ENCODE measurements at regions not wholly inside any gene's neighbourhood (a gene's known extent, or its start where the extent isn't known, plus 50 kb on each side); places are given as distances from the start of the nearest gene placed in this dataset.

DNA sequence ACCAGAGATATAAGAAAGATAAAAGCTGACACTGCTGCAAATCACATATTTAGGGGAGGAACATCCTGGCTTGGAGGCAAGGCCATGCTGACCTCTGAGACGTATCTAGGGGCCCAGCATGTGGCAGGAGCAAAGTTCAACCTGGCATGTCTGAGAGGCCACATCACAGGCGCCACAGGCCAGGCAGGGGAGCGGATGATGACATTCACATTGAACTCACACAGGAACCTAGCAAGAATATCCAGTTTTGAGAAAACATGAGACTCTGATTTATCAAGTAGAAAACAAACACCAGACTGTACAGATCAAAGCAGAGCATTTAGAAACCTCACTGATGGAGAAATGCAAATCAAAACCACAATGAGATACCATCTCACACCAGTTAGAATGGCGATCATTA, 64.2 kb upstream of the STK32A start:
- intact Hi-C loops (cut with DNase I; ENCODE audit: low total_unique reads): no loop called here
- H3K27ac ChIP-seq: no peak overlapping the region
- TF ChIP-seq POLR2AphosphoS5 (IDR thresholded peaks at IDR 0.05) (no peak), CTCF (IDR thresholded peaks at IDR 0.05) (no peak), POLR2A (IDR thresholded peaks at IDR 0.05) (no peak), EP300 (IDR thresholded peaks at IDR 0.05; ENCODE audit: low read depth) (no peak)
- WGBS, 2 donors (ENCODE audit: low coverage in 1 of 2): 65% methylated on average over 4 of the region's 4 CpGs; no CpG with 5 or more reads in 1 of the 2 donors
- H3K4me3 ChIP-seq: no peak overlapping the region
- DNase-seq: no peak
- no peaks in the 10 kb centered on the region for H3K36me3 ChIP-seq
- H3K9me3 ChIP-seq: no peaks in the 10 kb centered on the region
- in situ Hi-C loops (cut with MboI; ENCODE audit: low pct_ligation_motif_present in 1 of 4, low pct_unique_long_range_greater_than_20kb in 1 of 4, low sequenced_read_pairs in 3 of 4): no loop called here
- H3K27me3 ChIP-seq: no peaks in the 10 kb centered on the region
- peaks cover 0 to 8% (median 0%) of the 10 kb centered on the region in 4 donors for H3K4me1 ChIP-seq

DNA sequence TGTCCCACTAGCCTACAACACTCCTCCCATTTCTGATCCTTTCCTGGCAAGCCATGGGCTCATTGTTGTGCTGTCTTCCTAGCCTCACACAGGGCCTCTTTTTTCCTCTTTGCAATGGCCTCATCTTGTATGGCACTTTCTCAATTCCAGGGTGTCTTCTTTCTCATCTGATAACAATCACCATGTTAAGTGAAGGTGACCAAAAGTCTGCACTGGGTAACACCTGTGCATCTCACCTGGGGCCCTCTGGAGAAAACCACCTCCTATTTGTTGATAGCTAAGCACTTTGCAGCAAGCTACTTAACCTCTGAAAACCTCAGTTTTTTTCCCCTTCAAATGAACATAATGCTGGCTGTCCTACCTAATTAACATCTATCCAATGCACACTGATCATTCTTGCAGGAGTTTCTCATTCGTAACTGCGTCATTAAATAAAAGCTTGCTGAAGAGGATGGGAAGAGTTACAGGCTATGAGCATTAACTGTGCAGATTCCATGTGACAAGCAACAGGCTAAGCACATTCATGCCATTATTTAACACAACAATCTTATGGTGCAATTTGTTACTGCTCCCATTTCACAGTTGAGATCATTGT, 60.1 kb upstream of the STK32A start:
- in situ Hi-C loops (cut with MboI; ENCODE audit: low pct_ligation_motif_present in 1 of 4, low pct_unique_long_range_greater_than_20kb in 1 of 4, low sequenced_read_pairs in 3 of 4) (loop anchor here (25.0 kb wide), 1 partner anchor 637 kb away; no protein-coding TSS in a partner anchor), intact Hi-C loops (cut with DNase I; ENCODE audit: low total_unique reads) (no loop called here)
- Histone ChIP-seq H3K4me1 (no peaks in the 10 kb centered on the region), H3K36me3 (no peaks in the 10 kb centered on the region), H3K27ac (no peak overlapping the region), H3K4me3 (no peak overlapping the region), H3K27me3 (no peaks in the 10 kb centered on the region), H3K9me3 (no peaks in the 10 kb centered on the region)
- DNase-seq: no peak
- 62 to 73% methylated on average over 2 of the region's 2 CpGs for WGBS, 2 donors (ENCODE audit: low coverage in 1 of 2)
- TF ChIP-seq POLR2A (IDR thresholded peaks at IDR 0.05) (no peak), EP300 (IDR thresholded peaks at IDR 0.05; ENCODE audit: low read depth) (no peak), CTCF (IDR thresholded peaks at IDR 0.05) (no peak), POLR2AphosphoS5 (IDR thresholded peaks at IDR 0.05) (no peak)

DNA sequence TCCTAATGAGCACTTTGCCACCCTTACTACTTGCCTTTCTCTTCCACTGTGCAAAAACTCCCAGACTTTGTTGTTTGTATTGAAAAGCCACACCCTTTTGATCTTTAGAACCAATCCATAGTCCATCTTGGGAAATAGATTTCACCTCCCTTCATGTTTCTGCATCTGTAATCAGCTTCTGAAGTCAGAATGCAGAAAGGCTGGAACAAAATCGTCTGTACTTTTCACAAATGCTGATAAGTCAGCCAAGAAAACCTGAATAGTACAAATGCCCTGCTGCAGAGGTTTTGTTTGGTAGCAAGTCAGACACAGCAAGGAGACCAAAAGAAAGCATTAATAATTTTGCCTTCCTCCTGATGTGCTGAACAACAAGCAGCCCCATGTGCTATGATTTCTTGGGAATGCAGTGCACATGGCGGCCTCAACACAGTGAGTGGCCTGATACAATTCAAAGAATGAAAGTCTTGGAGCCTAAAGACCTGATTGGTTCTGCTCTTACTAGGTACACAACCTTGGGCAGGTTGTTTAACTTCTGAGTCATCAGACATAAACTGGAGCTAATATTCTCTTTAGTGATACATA, 59.2 kb upstream of the STK32A start:
- in situ Hi-C loops (cut with MboI; ENCODE audit: low pct_ligation_motif_present in 1 of 4, low pct_unique_long_range_greater_than_20kb in 1 of 4, low sequenced_read_pairs in 3 of 4) (loop anchor here (25.0 kb wide), 1 partner anchor 638 kb away; no protein-coding TSS in a partner anchor), intact Hi-C loops (cut with DNase I; ENCODE audit: low total_unique reads) (no loop called here)
- Histone ChIP-seq H3K36me3 (no peaks in the 10 kb centered on the region), H3K9me3 (no peaks in the 10 kb centered on the region), H3K27ac (no peak overlapping the region), H3K4me1 (no peaks in the 10 kb centered on the region), H3K27me3 (no peaks in the 10 kb centered on the region), H3K4me3 (no peak overlapping the region)
- DNase-seq: no peak
- 60 to 62% methylated on average over 2 of the region's 2 CpGs for WGBS, 2 donors (ENCODE audit: low coverage in 1 of 2)
- TF ChIP-seq POLR2A (IDR thresholded peaks at IDR 0.05) (no peak), POLR2AphosphoS5 (IDR thresholded peaks at IDR 0.05) (no peak)

DNA sequence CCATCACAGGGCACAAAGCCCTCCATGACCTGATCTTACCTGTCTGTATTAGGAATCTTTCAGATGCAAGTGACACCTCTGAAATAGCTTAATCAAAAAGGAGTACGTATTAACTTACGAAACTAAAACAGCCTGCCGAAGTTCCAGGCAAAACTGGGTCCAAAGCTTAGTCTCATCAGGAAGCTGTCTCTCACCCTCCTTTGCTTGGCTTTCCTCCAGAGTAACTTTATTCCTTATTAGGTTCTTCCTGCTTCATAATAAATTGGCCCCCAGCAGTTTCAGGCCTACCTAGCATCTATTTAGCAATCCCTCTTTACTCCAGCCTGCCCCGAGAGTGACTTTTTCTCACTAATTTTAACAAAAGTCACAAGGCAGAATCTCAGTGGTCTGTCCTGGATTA, 58.4 kb upstream of the STK32A start:
- WGBS, 2 donors (ENCODE audit: low coverage in 1 of 2): 65 to 72% methylated on average over 4 of the region's 4 CpGs
- H3K4me1 ChIP-seq: no peaks in the 10 kb centered on the region
- no peaks in the 10 kb centered on the region for H3K9me3 ChIP-seq
- no peak for TF ChIP-seq EP300 (IDR thresholded peaks at IDR 0.05; ENCODE audit: low read depth)
- TF ChIP-seq CTCF (IDR thresholded peaks at IDR 0.05): no peak
- no peak for TF ChIP-seq POLR2A (IDR thresholded peaks at IDR 0.05)
- TF ChIP-seq POLR2AphosphoS5 (IDR thresholded peaks at IDR 0.05): no peak
- intact Hi-C loops (cut with DNase I; ENCODE audit: low total_unique reads): no loop called here
- DNase-seq: no peak
- no peak overlapping the region for H3K4me3 ChIP-seq
- no peaks in the 10 kb centered on the region for H3K36me3 ChIP-seq
- H3K27me3 ChIP-seq: no peaks in the 10 kb centered on the region
- in situ Hi-C loops (cut with MboI; ENCODE audit: low pct_ligation_motif_present in 1 of 4, low pct_unique_long_range_greater_than_20kb in 1 of 4, low sequenced_read_pairs in 3 of 4): loop anchor here (25.0 kb wide), 1 partner anchor 639 kb away; no protein-coding TSS in a partner anchor
- no peak overlapping the region for H3K27ac ChIP-seq
